ACHN (cell line): ENCODE measurements at regions not wholly inside any gene's neighbourhood (a gene's known extent, or its start where the extent isn't known, plus 50 kb on each side); places are given as distances from the start of the nearest gene placed in this dataset.

ENCODE experiments used
- DNase-seq: peaks from one replicate; pipeline ENCODE4 v3.0.0-alpha.2; 2015
- in situ Hi-C: cut with HindIII; loops from 2 replicates; pipeline ENCODE4 v1.10.0; 2017; ENCODE audit warnings: low sequenced_read_pairs, low pct_ligation_motif_present, low pct_unique_long_range_greater_than_20kb

GRCh38 chr1:164969253-164969652, 387.3 kb downstream of the LMX1A start:
- DNase-seq: no peak
- in situ Hi-C loops: no loop called here

- in situ Hi-C loops: no loop called here
- DNase-seq: no peak
These were observed 389.2 kb downstream of the LMX1A start for GRCh38 chr1:164967300-164967699.

- in situ Hi-C loops: no loop called here
- DNase-seq: no peak
These were observed 394.8 kb downstream of the LMX1A start for GRCh38 chr1:164961715-164962114.

GRCh38 chr1:164958982-164959768, 397.3 kb downstream of the LMX1A start:
- no peak for DNase-seq
- in situ Hi-C loops: no loop called here

- in situ Hi-C loops: no loop called here
- no peak for DNase-seq
These were observed 394.8 kb downstream of the PBX1 start for GRCh38 chr1:164953815-164954214.

- in situ Hi-C loops: no loop called here
- DNase-seq: no peak
These were observed 394.1 kb downstream of the PBX1 start for GRCh38 chr1:164953098-164953497.

- no peak for DNase-seq
- in situ Hi-C loops: no loop called here
These were observed 392.5 kb downstream of the PBX1 start for GRCh38 chr1:164951508-164951907.

GRCh38 chr1:164950541-164950986, 391.6 kb downstream of the PBX1 start:
- no peak for DNase-seq
- in situ Hi-C loops: no loop called here

GRCh38 chr1:164949771-164950471, 390.9 kb downstream of the PBX1 start:
- no peak for DNase-seq
- in situ Hi-C loops: no loop called here

- in situ Hi-C loops: no loop called here
- no peak for DNase-seq
These were observed 389.1 kb downstream of the PBX1 start for GRCh38 chr1:164948101-164948500.

- in situ Hi-C loops: no loop called here
These were observed 378.3 kb downstream of the PBX1 start for GRCh38 chr1:164937291-164937690.

GRCh38 chr1:164932580-164932979, 373.6 kb downstream of the PBX1 start:
- in situ Hi-C loops: no loop called here
- no peak for DNase-seq

More at GRCh38 chr1:164937291-164937690, 378.3 kb downstream of the PBX1 start:
- DNase-seq: no peak

- no peak for DNase-seq
- in situ Hi-C loops: no loop called here
These were observed 371.8 kb downstream of the PBX1 start for GRCh38 chr1:164930833-164931232.

GRCh38 chr1:164930241-164930640, 371.3 kb downstream of the PBX1 start:
- DNase-seq: no peak
- in situ Hi-C loops: no loop called here

- no peak for DNase-seq
- in situ Hi-C loops: no loop called here
These were observed 369.3 kb downstream of the PBX1 start for GRCh38 chr1:164928232-164928812.

- no peak for DNase-seq
- in situ Hi-C loops: no loop called here
These were observed 367.1 kb downstream of the PBX1 start for GRCh38 chr1:164926107-164926506.

GRCh38 chr1:164922585-164922984, 363.6 kb downstream of the PBX1 start:
- no peak for DNase-seq
- in situ Hi-C loops: no loop called here

- DNase-seq: no peak
- in situ Hi-C loops: no loop called here
These were observed 362.5 kb downstream of the PBX1 start for GRCh38 chr1:164921493-164921892.

- DNase-seq: no peak
- in situ Hi-C loops: no loop called here
These were observed 359.2 kb downstream of the PBX1 start for GRCh38 chr1:164918140-164918539.

- DNase-seq: no peak
- in situ Hi-C loops: no loop called here
These were observed 355.2 kb downstream of the PBX1 start for GRCh38 chr1:164914208-164914607.
